8988T (cell line): ENCODE measurements at regions not wholly inside any gene's neighbourhood (a gene's known extent, or its start where the extent isn't known, plus 50 kb on each side); places are given as distances from the start of the nearest gene placed in this dataset.

Source experiments
- DNase-seq: peaks from one replicate; pipeline ENCODE4 v3.0.0; 2011

DNA sequence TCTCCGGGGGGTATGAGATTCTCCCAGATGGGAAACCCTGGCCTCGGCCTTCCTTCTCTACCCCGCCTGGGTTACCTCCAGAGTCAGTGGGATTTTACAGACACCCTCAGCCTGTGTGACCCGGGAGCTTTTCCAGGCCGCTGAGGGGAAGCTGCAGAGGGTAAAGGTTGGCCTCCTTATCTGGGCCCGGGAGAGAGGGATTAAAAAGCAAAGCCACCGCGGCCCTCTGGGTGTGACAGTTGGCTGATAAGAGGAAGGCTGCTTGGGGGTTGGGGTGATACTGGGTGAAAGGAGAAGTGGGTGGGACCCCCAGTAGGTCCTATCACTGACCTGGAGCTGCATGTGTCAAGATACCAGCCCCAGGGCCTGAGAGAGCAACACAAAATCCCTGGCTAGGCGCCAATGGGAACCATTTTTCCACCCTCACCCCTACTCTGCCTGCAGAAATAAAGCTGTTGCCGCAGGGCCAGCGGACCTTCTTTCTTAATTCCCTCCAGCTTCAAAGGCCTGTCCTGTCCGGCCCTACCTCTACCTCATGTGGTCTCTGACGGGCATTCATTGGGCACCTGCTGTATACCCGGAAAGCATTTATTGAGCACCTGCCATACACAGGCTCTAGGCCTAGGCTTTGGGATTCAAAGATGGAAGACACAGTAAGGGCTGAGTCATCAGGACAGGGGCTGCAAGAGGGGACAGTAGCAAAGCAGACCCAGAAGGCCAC lies 77.6 kb upstream of the GSE1 start:
- no peak for DNase-seq

DNA sequence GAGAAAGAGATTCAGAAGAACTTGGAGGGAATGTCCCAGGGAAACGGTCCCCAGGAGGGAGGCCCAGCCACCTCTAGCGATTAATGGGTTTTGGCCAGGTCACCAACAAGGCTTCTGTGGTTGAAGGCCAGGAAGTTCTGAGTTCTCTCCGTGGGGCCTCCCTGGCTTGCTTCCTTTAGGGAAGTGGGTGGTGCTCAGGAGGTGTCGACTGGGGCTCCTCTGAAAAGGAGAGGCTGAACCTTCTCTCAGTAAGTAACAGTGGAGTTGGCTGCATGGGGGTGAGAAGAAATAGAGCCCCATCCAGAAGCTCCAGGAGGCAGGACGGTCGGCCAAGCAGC lies 77.1 kb upstream of the GSE1 start:
- no peak for DNase-seq

- no peak for DNase-seq
Measured at GRCh38 chr16:85536411-85537330, 76.5 kb upstream of the GSE1 start.

GRCh38 chr16:85537331-85537788 lies 75.8 kb upstream of the GSE1 start:
- no peak for DNase-seq

DNA sequence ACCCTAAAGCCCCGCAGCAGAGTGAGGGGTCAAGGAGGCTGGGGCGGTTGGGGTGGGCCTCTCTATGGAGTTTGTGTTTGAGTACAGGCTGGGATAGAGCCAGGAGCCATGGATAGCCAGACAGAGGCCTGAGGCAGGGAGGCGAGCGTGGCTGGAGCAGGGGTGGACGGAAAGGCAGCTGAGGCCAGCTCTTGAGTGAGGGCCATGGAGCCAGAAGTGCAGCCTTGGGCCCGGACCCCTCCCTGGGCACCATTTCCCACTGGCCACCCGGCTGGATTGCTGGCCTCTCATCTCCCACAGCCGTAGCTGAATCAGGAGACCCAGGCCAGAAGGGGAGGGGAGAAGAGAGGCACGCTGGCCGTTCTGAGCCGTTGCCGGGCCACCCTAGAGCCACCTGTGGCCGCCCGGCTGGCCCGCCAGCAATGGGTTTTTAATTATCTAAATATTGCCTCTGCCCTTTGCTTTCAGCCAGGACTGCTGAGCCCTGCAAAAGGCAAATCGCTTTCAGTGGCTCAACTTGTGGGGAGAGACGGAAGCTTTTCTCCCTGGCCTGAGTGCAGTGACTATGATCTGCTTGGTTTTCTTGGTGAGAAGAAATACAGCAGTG lies 75.2 kb upstream of the GSE1 start:
- DNase-seq: no peak

GRCh38 chr16:85539084-85539483 lies 74.0 kb upstream of the GSE1 start:
- DNase-seq: no peak

DNA sequence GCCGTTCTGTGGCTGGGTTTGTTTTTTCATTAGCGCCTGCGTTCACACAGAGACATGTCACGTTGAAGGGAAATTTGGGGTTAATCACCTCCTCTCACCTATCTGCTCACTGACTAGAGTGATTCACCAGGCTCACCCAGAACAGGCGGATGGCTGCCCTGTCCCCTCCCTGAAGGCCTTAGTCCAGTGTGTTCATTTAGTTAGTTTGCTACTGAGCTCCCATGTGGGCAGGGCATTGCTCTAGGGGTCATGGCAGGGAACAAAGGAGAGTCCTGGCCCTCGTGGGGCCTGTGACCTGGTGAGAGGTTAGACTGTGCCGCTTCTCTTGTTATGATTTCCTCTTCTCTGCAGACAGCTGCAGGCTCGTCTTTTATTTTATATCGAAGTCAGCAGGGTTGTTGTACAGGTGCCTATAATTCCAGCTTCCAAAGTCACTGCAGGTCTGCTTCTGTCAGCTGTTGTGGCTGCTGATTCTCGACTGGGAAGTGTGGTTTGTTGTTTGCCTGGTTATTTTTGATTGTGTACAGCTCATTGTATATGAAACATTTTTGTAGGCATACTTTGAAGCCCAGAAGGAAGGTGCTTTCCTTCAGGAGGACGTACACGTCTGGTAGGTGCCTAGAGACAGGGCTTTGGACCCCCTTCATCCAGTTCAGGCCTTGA lies 73.4 kb upstream of the GSE1 start:
- no peak for DNase-seq

GRCh38 chr16:85541181-85541580 lies 71.9 kb upstream of the GSE1 start:
- DNase-seq: no peak

- no peak for DNase-seq
Measured at GRCh38 chr16:85541619-85541979, 71.5 kb upstream of the GSE1 start.

- DNase-seq: no peak
Measured at GRCh38 chr16:85541980-85542900, 70.9 kb upstream of the GSE1 start.

DNA sequence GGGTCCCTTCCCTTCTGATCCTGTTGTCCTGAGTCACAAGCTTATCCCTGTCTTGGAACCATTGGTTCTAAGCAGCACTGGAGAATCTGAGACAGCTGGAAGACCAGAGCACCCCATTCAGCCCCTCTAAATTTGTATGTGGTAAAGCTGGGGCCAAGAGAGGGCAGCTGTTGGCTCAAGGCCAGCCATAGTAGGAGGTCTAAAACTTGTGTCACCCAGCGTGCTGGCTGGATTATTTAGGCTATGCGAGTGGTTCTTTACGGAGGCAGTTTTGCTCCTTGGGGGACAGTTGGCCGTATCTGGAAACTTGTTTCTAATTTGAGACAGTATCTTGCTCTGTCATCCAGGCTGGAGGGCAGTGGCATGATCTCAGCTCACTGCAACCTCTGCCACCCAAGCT lies 69.6 kb upstream of the GSE1 start:
- DNase-seq: no peak

DNA sequence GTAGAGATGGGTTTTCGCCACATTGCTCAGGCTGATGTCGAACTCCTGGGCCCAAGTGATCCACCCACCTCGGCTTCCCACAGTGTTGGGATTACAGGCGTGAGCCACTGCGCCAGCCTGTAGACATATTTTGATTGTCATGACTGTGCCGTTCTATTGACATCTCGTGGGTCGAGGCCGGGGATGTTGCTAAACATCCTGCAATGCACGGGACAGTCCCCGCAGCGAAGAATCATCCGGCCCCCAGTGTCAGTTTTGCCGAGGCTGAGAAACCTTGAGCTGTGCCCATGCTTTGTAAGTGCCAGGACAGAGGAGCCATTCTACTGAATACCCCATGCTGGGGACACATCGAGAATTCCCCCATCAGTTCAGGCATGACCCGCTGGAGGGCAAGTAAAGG lies 69.1 kb upstream of the GSE1 start:
- no peak for DNase-seq

- DNase-seq: no peak
Measured at GRCh38 chr16:85544668-85545067, 68.5 kb upstream of the GSE1 start.

GRCh38 chr16:85545227-85545818 lies 67.8 kb upstream of the GSE1 start:
- no peak for DNase-seq

DNA sequence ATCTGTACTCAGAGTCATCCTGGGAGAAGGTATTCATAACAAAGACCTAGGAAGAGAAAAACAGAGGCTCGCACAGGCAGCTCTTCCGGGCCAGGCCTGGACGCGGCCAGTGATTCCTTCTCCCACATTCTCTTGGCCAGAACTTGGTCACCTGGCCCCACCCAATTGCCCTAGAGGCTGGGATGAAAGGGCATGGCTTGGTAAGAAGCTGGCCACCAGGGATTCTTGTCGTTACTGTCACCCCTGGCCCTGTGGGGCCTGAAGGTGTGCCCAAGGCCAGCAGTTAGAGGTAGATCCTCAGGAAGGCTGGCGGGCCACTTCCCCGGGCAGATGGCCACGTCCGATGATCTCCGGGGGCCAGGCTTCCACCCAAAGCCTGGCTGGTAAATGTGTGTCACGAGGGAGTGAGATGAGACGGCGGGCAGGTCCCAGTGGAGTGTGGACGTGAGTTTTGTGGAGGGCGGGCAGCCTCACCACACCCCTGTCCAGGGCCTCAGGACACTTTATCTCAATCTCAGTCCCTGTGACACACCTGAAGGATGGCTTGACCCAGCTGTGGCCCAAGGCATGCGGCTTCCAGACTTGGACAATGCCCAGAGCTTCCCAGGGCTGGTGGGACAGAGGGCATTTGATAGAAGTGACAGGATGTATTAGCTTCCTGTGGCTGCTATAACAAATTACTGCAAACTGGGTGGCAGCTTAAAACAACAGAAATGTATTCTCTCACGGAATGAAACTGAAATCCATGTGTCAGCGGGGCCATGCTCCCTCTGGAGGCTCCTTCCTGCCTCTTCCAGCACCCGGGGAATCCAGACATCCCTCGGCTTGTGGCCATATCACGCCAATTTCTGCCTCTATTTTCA lies 66.3 kb upstream of the GSE1 start:
- no peak for DNase-seq

- no peak for DNase-seq
Measured at GRCh38 chr16:85548375-85548774, 64.7 kb upstream of the GSE1 start.

GRCh38 chr16:85549766-85550421 lies 63.2 kb upstream of the GSE1 start:
- no peak for DNase-seq

DNA sequence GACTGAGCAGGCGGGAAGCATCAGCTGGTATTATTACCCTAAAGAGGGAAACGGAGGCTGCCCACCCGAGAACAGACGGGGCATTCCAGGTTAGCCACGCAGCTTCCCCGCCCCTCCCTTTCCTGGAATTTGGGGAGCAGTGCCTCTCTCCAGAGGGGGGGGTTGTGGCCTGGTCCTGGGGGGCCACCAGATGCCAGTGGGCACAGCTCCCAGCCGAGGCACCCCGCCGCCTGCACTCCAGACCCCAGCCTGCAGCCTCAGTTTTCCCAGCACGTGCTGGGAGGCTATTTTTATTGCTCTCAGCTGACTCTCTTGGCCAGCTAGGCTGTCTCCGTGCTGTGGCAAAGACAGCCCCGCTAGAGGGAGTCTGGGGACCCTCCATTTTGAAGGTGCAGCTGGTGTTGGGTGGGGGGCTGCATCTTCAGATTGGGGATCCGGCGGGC lies 62.7 kb upstream of the GSE1 start:
- DNase-seq: no peak

- no peak for DNase-seq
Measured at GRCh38 chr16:85550953-85551924, 61.9 kb upstream of the GSE1 start.
